ENCODE measurements at regions not wholly inside any gene's neighbourhood (a gene's known extent, or its start where the extent isn't known, plus 50 kb on each side); places are given as distances from the start of the nearest gene placed in this dataset.

GRCh38 chr18:63067939-63068338 lies 251.6 kb downstream of the BCL2 start:
- no peaks in the 10 kb centered on the region for H3K9me2 ChIP-seq (replicated peaks; ENCODE audit: insufficient read depth, low read length)
- H3K4me1 ChIP-seq (ENCODE audit: low read length), result no peaks in the 10 kb centered on the region
- H3K27ac ChIP-seq (ENCODE audit: low read length), result no peak overlapping the region
- TF ChIP-seq CTCF (IDR thresholded peaks at IDR 0.05; ENCODE audit: low read length) (no peak), EZH2 (optimal IDR thresholded peaks at IDR 0.05; ENCODE audit: low read depth, low read length) (no peak), EZH2phosphoT487 (IDR thresholded peaks at IDR 0.05; ENCODE audit: low read length) (no peak)
- no peaks in the 10 kb centered on the region for H3K36me3 ChIP-seq (replicated peaks; ENCODE audit: insufficient read depth, low read length)
- no peaks in the 10 kb centered on the region for H3F3A ChIP-seq (ENCODE audit: insufficient read depth, low read length)
- H3K9ac ChIP-seq (ENCODE audit: low read length), result no peak overlapping the region
- H3K4me2 ChIP-seq (ENCODE audit: low read depth, low read length), result no peak overlapping the region
- no peaks in the 10 kb centered on the region for H4K20me1 ChIP-seq (ENCODE audit: insufficient read depth, low read length)
- H3K27me3 ChIP-seq (replicated peaks; ENCODE audit: insufficient read depth, low read length), result no peaks in the 10 kb centered on the region
- no peaks in the 10 kb centered on the region for H3K9me3 ChIP-seq (replicated peaks; ENCODE audit: insufficient read depth, low read length)
- no peak overlapping the region for H2AFZ ChIP-seq (ENCODE audit: low read length)
- no peaks in the 10 kb centered on the region for H3K79me2 ChIP-seq (ENCODE audit: low read length)
- no peak overlapping the region for H3K4me3 ChIP-seq (ENCODE audit: low read length)
- DNase-seq, result no peak

GRCh38 chr18:63065172-63065571 lies 254.4 kb downstream of the BCL2 start:
- TF ChIP-seq EZH2 (optimal IDR thresholded peaks at IDR 0.05; ENCODE audit: low read depth, low read length) (no peak), CTCF (IDR thresholded peaks at IDR 0.05; ENCODE audit: low read length) (no peak), EZH2phosphoT487 (IDR thresholded peaks at IDR 0.05; ENCODE audit: low read length) (no peak)
- no peaks in the 10 kb centered on the region for H3K36me3 ChIP-seq (replicated peaks; ENCODE audit: insufficient read depth, low read length)
- no peaks in the 10 kb centered on the region for H3K4me1 ChIP-seq (ENCODE audit: low read length)
- no peaks in the 10 kb centered on the region for H3K9me3 ChIP-seq (replicated peaks; ENCODE audit: insufficient read depth, low read length)
- no peak overlapping the region for H3K4me2 ChIP-seq (ENCODE audit: low read depth, low read length)
- no peaks in the 10 kb centered on the region for H4K20me1 ChIP-seq (ENCODE audit: insufficient read depth, low read length)
- H3F3A ChIP-seq (ENCODE audit: insufficient read depth, low read length), result no peaks in the 10 kb centered on the region
- no peak overlapping the region for H2AFZ ChIP-seq (ENCODE audit: low read length)
- no peak overlapping the region for H3K4me3 ChIP-seq (ENCODE audit: low read length)
- DNase-seq, result no peak
- no peaks in the 10 kb centered on the region for H3K27me3 ChIP-seq (replicated peaks; ENCODE audit: insufficient read depth, low read length)
- H3K79me2 ChIP-seq (ENCODE audit: low read length), result no peaks in the 10 kb centered on the region
- no peak overlapping the region for H3K27ac ChIP-seq (ENCODE audit: low read length)
- H3K9me2 ChIP-seq (replicated peaks; ENCODE audit: insufficient read depth, low read length), result no peaks in the 10 kb centered on the region
- H3K9ac ChIP-seq (ENCODE audit: low read length), result no peak overlapping the region

GRCh38 chr18:63063171-63063570 lies 256.4 kb downstream of the BCL2 start:
- Histone ChIP-seq H3K9me2 (replicated peaks; ENCODE audit: insufficient read depth, low read length) (no peaks in the 10 kb centered on the region), H3K79me2 (ENCODE audit: low read length) (no peaks in the 10 kb centered on the region), H3K9me3 (replicated peaks; ENCODE audit: insufficient read depth, low read length) (no peaks in the 10 kb centered on the region), H3K4me3 (ENCODE audit: low read length) (no peak overlapping the region), H3K27ac (ENCODE audit: low read length) (no peak overlapping the region), H3K36me3 (replicated peaks; ENCODE audit: insufficient read depth, low read length) (no peaks in the 10 kb centered on the region), H3K4me2 (ENCODE audit: low read depth, low read length) (no peak overlapping the region), H3K9ac (ENCODE audit: low read length) (no peak overlapping the region), H3F3A (ENCODE audit: insufficient read depth, low read length) (no peaks in the 10 kb centered on the region), H3K27me3 (replicated peaks; ENCODE audit: insufficient read depth, low read length) (no peaks in the 10 kb centered on the region), H4K20me1 (ENCODE audit: insufficient read depth, low read length) (no peaks in the 10 kb centered on the region), H2AFZ (ENCODE audit: low read length) (no peak overlapping the region), H3K4me1 (ENCODE audit: low read length) (no peaks in the 10 kb centered on the region)
- DNase-seq, result no peak
- TF ChIP-seq EZH2 (optimal IDR thresholded peaks at IDR 0.05; ENCODE audit: low read depth, low read length) (no peak), CTCF (IDR thresholded peaks at IDR 0.05; ENCODE audit: low read length) (no peak), EZH2phosphoT487 (IDR thresholded peaks at IDR 0.05; ENCODE audit: low read length) (no peak)
